ENCODE measurements at regions not wholly inside any gene's neighbourhood (a gene's known extent, or its start where the extent isn't known, plus 50 kb on each side); places are given as distances from the start of the nearest gene placed in this dataset.

DNA sequence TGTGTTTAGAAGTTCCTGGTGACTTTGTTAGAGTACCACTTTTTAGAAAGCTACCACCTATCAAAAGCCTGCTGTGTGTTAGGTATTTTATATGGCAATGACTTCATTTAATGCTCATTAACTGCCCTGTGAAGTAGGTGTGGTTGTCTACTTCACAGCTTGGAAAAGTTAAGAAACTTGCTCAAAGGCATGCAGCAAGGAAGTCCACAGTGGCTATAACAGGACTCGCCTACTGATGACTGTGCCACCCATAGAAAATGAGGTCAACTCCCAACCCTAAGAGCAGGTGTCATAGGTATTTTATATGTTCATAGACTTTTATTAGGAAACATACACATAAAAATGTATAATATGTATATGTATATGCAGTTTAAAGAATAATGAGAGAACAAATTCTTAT, 125.2 kb upstream of the PAX6 start:
- Histone ChIP-seq H3K9me3 (ENCODE audit: low read length) (no peaks in the 10 kb centered on the region), H3K4me1 (ENCODE audit: insufficient read depth, low read length) (no peaks in the 10 kb centered on the region), H3K4me3 (ENCODE audit: low read length) (no peak overlapping the region), H3K36me3 (ENCODE audit: insufficient read depth, low read length) (no peaks in the 10 kb centered on the region), H2AFZ (ENCODE audit: low read depth, low read length) (no peak overlapping the region), H3K27me3 (ENCODE audit: insufficient read depth, low read length) (peaks cover 6% of the 10 kb centered on the region)

DNA sequence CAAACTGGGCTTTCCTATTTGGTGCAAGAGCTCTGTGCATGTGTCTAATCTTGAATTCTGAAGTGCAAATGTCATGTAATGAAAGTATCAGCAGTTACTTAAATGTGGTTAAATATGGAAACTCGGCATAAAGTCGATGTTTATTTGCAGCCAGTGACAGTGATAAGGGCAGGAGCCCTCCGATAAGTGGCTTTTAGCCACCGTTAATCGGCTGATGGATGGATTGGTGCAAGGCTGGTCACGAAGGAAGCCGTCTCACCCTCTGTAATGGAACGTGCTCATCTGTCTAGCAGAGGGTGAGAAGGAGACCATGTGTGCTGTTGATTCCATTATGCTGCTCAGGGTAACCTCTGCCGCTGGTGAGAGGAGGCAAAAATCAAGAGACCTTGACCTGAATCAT, 121.8 kb upstream of the PAX6 start:
- Histone ChIP-seq H3K9me3 (ENCODE audit: low read length) (no peaks in the 10 kb centered on the region), H2AFZ (ENCODE audit: low read depth, low read length) (no peak overlapping the region), H3K36me3 (ENCODE audit: insufficient read depth, low read length) (no peaks in the 10 kb centered on the region), H3K4me1 (ENCODE audit: insufficient read depth, low read length) (no peaks in the 10 kb centered on the region), H3K4me3 (ENCODE audit: low read length) (no peak overlapping the region), H3K27me3 (ENCODE audit: insufficient read depth, low read length) (peaks cover 13% of the 10 kb centered on the region)

DNA sequence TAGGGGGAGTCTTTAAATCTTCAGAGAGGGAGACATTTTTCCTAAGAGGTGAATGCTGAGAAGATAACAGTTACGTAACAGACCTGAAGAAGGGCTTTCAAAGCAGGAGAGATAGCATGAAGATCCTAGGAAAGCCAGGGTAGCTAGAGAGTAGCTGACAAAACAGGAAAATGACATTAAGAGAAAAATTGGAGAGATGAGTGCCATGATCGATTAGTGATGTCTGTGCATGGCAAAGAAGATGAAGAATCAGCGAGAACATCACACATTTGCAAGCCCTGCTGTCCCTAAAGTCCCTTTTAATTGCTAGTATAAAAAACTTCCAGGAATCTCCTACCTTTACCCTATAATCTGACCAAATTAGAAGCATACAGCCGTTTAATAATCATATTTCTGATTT, 116.9 kb upstream of the PAX6 start:
- H3K4me3 ChIP-seq (ENCODE audit: low read length), result no peak overlapping the region
- H3K27me3 ChIP-seq (ENCODE audit: insufficient read depth, low read length), result peaks cover 13% of the 10 kb centered on the region
- H3K4me1 ChIP-seq (ENCODE audit: insufficient read depth, low read length), result no peaks in the 10 kb centered on the region
- no peaks in the 10 kb centered on the region for H3K36me3 ChIP-seq (ENCODE audit: insufficient read depth, low read length)
- no peak overlapping the region for H2AFZ ChIP-seq (ENCODE audit: low read depth, low read length)
- no peaks in the 10 kb centered on the region for H3K9me3 ChIP-seq (ENCODE audit: low read length)

DNA sequence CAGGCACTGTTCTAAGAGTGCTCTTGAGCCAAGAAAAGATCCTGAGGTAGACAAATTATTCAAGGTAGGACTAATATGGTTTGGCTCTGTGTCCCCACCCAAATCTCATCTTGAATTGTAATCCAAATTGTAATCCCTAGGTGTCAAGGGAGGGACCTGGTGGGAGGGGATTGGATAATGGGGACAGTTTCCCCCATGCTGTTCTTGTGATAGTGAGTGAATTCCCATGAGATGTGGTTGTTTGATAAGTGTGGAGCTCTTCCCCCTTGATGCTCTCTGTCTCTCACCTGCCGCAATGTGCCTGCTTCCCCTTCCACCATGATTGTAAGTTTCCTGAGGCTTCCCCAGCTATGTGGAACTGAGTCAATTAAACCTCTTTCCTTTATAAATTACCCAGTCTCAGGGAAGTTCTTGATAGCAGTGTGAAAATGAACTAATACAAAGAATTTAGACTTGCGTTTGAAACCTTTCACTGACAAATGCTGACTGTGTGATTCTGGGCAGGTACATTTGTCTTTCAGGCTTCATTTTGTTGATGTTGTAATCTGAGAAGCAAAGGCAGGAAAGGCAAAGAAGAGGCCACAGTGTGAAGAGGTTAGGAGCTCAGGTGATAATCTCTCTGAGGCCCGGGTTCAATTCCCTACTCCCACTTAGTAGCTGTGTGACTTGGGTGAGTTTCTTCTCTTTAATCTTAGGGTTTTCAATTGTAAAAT, 115.8 kb upstream of the PAX6 start:
- Histone ChIP-seq H3K4me1 (ENCODE audit: insufficient read depth, low read length) (no peaks in the 10 kb centered on the region), H2AFZ (ENCODE audit: low read depth, low read length) (no peak overlapping the region), H3K9me3 (ENCODE audit: low read length) (no peaks in the 10 kb centered on the region), H3K27me3 (ENCODE audit: insufficient read depth, low read length) (peaks cover 13% of the 10 kb centered on the region), H3K4me3 (ENCODE audit: low read length) (no peak overlapping the region), H3K36me3 (ENCODE audit: insufficient read depth, low read length) (no peaks in the 10 kb centered on the region)

DNA sequence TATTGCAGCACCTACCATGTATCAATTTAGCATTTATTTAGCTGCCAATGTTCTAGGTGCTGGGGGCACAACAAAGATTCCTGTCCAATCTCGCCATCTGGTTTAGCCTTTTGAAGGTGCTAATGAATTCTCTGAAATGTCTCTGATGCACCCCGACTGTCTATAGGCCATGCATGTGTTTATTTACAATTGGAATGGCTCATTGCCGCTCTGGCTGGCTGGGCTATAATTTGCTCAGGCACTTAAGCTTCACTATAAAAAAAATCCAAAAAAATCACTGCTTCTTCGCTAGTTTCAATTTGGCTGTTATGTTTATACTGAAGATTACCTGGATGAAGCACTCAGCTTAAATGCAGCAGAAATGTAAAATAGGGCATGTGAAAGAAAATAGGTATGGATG, 115.0 kb upstream of the PAX6 start:
- Histone ChIP-seq H3K36me3 (ENCODE audit: insufficient read depth, low read length) (no peaks in the 10 kb centered on the region), H3K4me1 (ENCODE audit: insufficient read depth, low read length) (no peaks in the 10 kb centered on the region), H3K9me3 (ENCODE audit: low read length) (no peaks in the 10 kb centered on the region)

DNA sequence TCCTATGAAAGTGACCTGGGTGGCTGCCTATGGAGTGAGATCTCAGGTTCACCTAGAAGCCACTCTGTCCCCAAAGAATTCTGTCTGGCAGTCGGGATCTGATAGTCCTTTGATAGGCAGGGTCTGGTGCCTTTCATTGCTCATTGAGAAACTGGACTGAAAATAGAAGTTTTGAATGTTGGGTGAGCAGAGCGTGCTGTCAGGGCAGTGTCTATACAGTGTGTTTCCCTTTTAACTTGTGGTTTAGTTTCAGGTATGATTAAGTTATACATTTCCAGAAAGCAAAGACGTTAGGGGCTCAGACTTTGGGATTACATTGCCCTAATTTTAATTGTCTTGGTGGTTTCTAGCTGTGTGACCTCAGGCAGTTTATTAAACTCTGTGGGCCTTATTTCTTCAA, 111.3 kb upstream of the PAX6 start:
- Histone ChIP-seq H3K4me1 (ENCODE audit: insufficient read depth, low read length) (no peaks in the 10 kb centered on the region), H3K9me3 (ENCODE audit: low read length) (no peaks in the 10 kb centered on the region), H3K4me3 (ENCODE audit: low read length) (no peak overlapping the region), H2AFZ (ENCODE audit: low read depth, low read length) (no peak overlapping the region), H3K27me3 (ENCODE audit: insufficient read depth, low read length) (no peaks in the 10 kb centered on the region), H3K36me3 (ENCODE audit: insufficient read depth, low read length) (no peaks in the 10 kb centered on the region)

More for the DNA sequence above, 115.0 kb upstream of the PAX6 start:
- Histone ChIP-seq H3K4me3 (ENCODE audit: low read length) (no peak overlapping the region), H2AFZ (ENCODE audit: low read depth, low read length) (no peak overlapping the region), H3K27me3 (ENCODE audit: insufficient read depth, low read length) (peaks cover 5% of the 10 kb centered on the region)

DNA sequence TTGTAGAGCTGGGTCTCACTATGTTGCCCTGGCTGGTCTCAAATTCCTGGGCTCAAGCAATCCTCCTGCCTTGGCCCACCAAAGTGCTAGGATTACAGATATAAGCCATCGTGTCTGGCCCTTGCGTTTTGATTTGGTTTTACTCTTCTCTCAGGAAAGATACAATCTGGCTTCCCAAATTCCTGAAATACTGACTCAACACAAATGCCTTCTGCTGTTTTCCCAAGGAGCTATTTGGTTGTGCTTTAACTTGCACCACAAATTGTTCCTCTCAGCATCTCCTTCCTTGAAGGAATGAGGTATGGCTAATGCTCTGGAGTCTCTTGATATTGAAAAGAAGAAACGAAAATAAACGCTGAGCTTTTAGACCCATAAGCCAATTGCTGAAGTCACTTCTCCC, 110.0 kb upstream of the PAX6 start:
- Histone ChIP-seq H3K4me1 (ENCODE audit: insufficient read depth, low read length) (no peaks in the 10 kb centered on the region), H3K36me3 (ENCODE audit: insufficient read depth, low read length) (no peaks in the 10 kb centered on the region), H3K4me3 (ENCODE audit: low read length) (no peak overlapping the region), H3K27me3 (ENCODE audit: insufficient read depth, low read length) (no peaks in the 10 kb centered on the region), H2AFZ (ENCODE audit: low read depth, low read length) (no peak overlapping the region), H3K9me3 (ENCODE audit: low read length) (no peaks in the 10 kb centered on the region)

DNA sequence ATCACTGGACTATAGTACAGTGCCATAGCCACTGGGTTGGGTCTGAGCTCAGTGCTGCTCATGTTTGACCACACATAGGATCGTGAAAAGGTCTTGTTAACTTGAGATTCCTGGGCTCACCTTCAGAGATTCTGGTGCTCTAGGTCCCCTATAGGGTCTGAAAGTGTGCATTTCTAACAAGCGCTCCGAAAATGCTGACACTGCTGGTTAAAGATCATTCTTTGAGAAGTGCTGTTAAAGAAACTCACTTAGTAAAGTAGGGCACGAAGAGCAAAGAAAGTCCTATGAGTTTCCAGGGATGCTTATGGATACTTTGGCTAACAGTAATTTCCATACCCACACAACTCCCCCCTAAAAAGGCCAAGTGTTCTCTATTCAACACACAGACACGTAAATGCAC, 108.1 kb upstream of the PAX6 start:
- Histone ChIP-seq H3K9me3 (ENCODE audit: low read length) (no peaks in the 10 kb centered on the region), H2AFZ (ENCODE audit: low read depth, low read length) (no peak overlapping the region), H3K36me3 (ENCODE audit: insufficient read depth, low read length) (no peaks in the 10 kb centered on the region), H3K4me3 (ENCODE audit: low read length) (no peak overlapping the region), H3K4me1 (ENCODE audit: insufficient read depth, low read length) (no peaks in the 10 kb centered on the region), H3K27me3 (ENCODE audit: insufficient read depth, low read length) (no peaks in the 10 kb centered on the region)

DNA sequence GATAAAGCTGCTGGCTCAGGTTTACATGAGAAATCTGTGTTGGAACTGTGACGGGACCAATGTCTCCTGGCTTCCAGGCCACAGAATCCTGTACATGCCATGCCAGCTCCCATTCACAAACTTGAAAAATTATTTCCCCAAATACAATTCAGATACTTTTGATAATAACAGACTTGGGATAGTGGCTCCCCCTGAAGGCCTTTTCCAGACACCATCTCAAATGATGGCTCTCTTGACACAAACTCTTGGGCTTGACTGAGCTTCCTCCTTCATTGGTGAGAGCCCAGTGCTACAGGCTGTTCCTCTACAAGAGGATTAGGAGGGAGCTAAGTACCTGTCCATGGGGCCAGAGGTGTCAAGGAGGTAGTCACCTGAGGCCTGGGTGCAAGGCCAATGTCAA, 104.7 kb upstream of the PAX6 start:
- Histone ChIP-seq H3K4me3 (ENCODE audit: low read length) (no peak overlapping the region), H2AFZ (ENCODE audit: low read depth, low read length) (no peak overlapping the region), H3K36me3 (ENCODE audit: insufficient read depth, low read length) (no peaks in the 10 kb centered on the region), H3K27me3 (ENCODE audit: insufficient read depth, low read length) (peaks cover 2% of the 10 kb centered on the region), H3K4me1 (ENCODE audit: insufficient read depth, low read length) (no peaks in the 10 kb centered on the region), H3K9me3 (ENCODE audit: low read length) (no peaks in the 10 kb centered on the region)

DNA sequence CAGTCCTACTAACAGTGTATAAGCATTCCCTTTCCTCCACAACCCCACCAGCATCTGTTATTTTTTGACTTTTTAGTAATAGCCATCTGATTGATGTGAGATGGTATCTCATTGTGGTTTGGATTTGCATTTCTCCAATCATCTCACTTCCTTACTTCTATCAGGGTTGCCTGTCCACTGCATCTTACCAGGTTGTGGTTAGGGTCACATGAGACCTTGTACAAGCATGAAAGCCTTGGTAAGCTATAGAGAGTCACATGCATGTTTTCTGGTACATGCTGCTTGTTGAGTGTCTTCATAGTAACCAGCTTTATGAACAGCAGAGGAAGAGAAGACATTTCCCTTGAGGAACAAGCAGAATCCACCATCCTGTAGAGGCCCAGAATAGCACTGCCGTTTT, 102.9 kb upstream of the PAX6 start:
- Histone ChIP-seq H3K4me1 (ENCODE audit: insufficient read depth, low read length) (no peaks in the 10 kb centered on the region), H3K4me3 (ENCODE audit: low read length) (no peak overlapping the region), H3K9me3 (ENCODE audit: low read length) (no peaks in the 10 kb centered on the region), H2AFZ (ENCODE audit: low read depth, low read length) (no peak overlapping the region), H3K27me3 (ENCODE audit: insufficient read depth, low read length) (peaks cover 2% of the 10 kb centered on the region), H3K36me3 (ENCODE audit: insufficient read depth, low read length) (no peaks in the 10 kb centered on the region)

DNA sequence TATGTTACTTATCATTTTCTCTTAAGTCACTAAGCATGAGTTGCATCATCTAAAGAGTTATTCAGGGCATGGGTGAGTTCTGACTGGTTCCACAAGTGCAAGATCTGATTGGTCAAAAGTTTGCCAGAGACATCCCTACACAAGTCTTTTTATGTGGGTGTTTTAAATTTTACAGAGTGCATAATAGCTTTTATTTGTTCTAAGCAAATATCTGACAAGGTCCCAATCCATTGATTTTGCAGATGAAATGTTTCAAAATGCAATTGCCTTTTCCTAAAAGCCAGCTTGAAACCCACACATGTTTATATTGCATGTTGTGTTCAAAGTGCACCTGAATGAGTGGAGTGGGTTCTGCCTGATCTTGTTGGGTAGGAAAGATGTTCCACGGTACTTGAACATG, 101.7 kb upstream of the PAX6 start:
- Histone ChIP-seq H3K27me3 (ENCODE audit: insufficient read depth, low read length) (peaks cover 2% of the 10 kb centered on the region), H3K36me3 (ENCODE audit: insufficient read depth, low read length) (no peaks in the 10 kb centered on the region), H2AFZ (ENCODE audit: low read depth, low read length) (no peak overlapping the region), H3K4me1 (ENCODE audit: insufficient read depth, low read length) (no peaks in the 10 kb centered on the region), H3K4me3 (ENCODE audit: low read length) (no peak overlapping the region), H3K9me3 (ENCODE audit: low read length) (no peaks in the 10 kb centered on the region)

DNA sequence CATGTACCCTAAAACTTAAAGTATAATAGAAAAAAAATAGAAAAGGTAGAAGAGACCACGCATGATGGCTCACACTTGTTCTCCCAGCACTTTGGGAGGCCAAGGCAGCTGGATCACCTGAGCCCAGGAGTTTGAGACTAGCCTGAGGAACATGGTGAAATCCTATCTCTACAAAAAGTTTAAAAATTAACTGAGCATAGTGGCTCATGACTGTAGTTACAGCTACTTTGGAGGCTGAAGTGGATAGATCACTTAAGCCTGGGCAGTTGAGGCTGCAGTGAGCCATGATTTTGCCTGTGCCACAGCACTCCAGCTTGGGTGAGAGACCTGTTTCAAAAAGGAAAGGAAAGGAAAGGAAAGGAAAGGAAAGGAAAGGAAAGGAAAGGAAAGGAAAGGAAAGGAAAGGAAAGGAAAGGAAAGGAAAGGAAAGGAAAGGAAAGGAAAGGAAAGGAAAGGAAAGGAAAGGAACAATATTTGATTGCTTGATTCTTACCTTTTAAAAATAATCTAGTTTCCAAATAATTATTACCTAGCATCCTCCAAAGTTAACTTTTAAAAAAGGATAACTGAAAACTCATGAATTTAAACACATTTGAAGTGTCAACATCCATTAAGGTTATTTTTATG, 99.9 kb upstream of the PAX6 start:
- H3K27me3 ChIP-seq (ENCODE audit: insufficient read depth, low read length), result peaks cover 2% of the 10 kb centered on the region
- H3K4me3 ChIP-seq (ENCODE audit: low read length), result no peak overlapping the region
- no peaks in the 10 kb centered on the region for H3K36me3 ChIP-seq (ENCODE audit: insufficient read depth, low read length)
- H3K4me1 ChIP-seq (ENCODE audit: insufficient read depth, low read length), result no peaks in the 10 kb centered on the region
- H3K9me3 ChIP-seq (ENCODE audit: low read length), result no peaks in the 10 kb centered on the region
- H2AFZ ChIP-seq (ENCODE audit: low read depth, low read length), result no peak overlapping the region

DNA sequence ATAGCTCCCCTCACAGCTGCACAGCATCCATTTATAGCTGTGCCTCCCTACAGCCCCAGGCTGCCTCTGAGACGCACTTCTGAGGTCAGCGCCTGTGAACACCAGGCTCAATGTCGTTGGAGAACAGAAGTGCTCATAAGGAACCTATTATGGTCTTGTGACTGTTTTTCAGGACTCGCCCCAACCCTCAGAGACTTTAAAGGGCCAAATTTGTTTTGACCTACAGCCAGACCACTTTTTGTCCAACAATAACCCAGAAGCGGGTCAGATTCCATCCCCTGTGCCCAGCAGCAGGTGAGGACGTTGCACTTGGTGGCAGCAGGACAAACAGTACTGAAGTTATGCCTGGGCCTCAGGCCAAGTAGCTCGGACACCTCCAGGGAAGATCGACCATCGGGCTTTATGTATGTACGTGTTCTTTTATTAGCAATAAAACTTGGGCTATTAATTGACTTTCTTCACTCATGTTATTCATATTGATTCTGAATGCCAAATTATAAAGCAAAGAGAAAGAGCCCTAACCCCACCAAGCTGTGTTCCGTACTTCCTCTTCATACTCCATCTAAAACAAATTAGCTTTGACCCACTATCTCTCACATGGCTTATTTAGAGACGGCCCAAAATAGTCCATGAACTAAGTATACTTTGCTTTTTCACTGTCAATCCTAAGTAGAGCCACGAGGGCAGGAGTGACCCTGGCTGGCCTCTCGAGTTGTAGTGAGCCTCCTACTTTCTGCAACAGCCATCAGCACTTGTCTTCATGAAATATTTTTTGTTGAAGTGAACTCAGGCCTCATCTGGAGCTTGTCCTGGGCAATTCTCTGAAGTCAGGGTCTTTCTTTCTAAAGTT, 92.3 kb upstream of the PAX6 start:
- Histone ChIP-seq H3K4me3 (ENCODE audit: low read length) (no peak overlapping the region), H3K36me3 (ENCODE audit: insufficient read depth, low read length) (no peaks in the 10 kb centered on the region), H3K4me1 (ENCODE audit: insufficient read depth, low read length) (no peaks in the 10 kb centered on the region), H3K27me3 (ENCODE audit: insufficient read depth, low read length) (peaks cover 5% of the 10 kb centered on the region), H2AFZ (ENCODE audit: low read depth, low read length) (no peak overlapping the region), H3K9me3 (ENCODE audit: low read length) (no peaks in the 10 kb centered on the region)

All from neuron (in vitro differentiated cells).